RWPE1 (cell line): ENCODE measurements at regions not wholly inside any gene's neighbourhood (a gene's known extent, or its start where the extent isn't known, plus 50 kb on each side); places are given as distances from the start of the nearest gene placed in this dataset.

ENCODE experiments used
- CTCF ChIA-PET: fragments of 350-600 bp; sonication (Branson Sonifier 250); formaldehyde crosslinking; extraction: SDS; loops from one replicate; lab custom pipeline; 2021; lab: Yijun Ruan, JAX
- POLR2A ChIA-PET: fragments of 400-600 bp; formaldehyde crosslinking; extraction: SDS; loops from one replicate; lab custom pipeline; 2020; ENCODE audit warnings: antibody characterized with exemption; ENCODE audit not compliant: low non-redundant PET; lab: Yijun Ruan, JAX
- DNase-seq: peaks from one replicate; pipeline ENCODE4 v3.0.0; 2012; ENCODE audit warnings: low spot score
- H3K27ac ChIP-seq: fragments of 450-650 bp; 2 replicates; pipeline ENCODE4 v1.5.1; 2017
- CTCF ChIP-seq: fragments of 450-650 bp; conservative IDR thresholded peaks from 2 replicates; pipeline ENCODE4 v1.5.1; 2017; ENCODE audit warnings: low read depth, mild to moderate bottlenecking

GRCh38 chr5:159702826-159703225 is 213.5 kb upstream of the ADRA1B start:
- no peak overlapping the region for H3K27ac ChIP-seq
- ChIA-PET POLR2A (no interaction called here), CTCF (no interaction called here)
- DNase-seq = no peak
- TF ChIP-seq CTCF = no peak

DNA sequence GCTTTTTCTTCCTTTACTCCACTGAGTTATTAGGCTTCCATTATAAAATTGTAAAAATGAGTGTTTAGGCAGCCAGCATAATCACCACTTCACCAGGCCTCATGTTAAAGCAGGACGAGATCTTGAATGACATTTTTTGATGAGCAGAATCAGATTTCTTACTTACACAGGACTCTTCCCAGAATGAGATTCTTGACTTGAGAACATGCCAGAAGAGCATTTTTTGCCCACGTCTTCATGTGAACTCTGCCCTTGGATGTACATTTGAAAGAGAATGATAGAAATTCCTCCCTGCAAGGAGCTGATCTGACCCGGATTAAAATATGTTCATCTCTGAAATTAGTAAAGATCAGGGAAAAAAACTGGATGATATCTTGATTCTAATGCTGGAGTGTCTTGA is 212.1 kb upstream of the ADRA1B start:
- no peak for DNase-seq
- POLR2A ChIA-PET = no interaction called here
- CTCF ChIA-PET = no interaction called here
- TF ChIP-seq CTCF = no peak
- H3K27ac ChIP-seq = no peak overlapping the region

DNA sequence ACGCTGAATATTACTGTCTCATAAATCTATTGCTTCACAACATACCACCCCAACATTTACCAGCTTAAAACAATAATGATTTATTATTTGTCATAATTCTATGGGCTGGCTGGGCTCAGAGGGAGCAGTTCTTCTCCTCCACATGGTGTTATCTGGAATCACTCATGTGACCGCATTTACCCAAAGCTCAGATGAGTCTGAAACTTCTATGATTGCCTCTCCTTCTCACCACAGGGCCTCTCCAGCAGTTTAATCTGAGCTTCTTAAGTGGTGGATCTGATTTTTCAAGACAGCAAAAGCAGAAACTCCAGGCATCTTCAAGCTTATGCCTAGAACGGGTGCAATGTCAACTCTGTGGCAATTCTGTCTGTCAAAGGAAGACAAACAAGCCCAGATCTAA is 210.3 kb upstream of the ADRA1B start:
- CTCF ChIA-PET = interaction anchor here (0.6 to 1.6 kb wide), 2 partner anchors 8 to 22 kb away, joined by 3 to 4 read pairs; no protein-coding TSS in a partner anchor
- POLR2A ChIA-PET = no interaction called here
- no peak for TF ChIP-seq CTCF
- DNase-seq = no peak
- no peak overlapping the region for H3K27ac ChIP-seq

- DNase-seq = no peak
- TF ChIP-seq CTCF = no peak
- CTCF ChIA-PET = interaction anchor here (0.6 kb wide), 1 partner anchor 192 kb away, joined by 11 read pairs; no protein-coding TSS in a partner anchor
- POLR2A ChIA-PET = no interaction called here
- H3K27ac ChIP-seq = no peak overlapping the region
Observed at GRCh38 chr5:159708090-159708489, 208.2 kb upstream of the ADRA1B start.

DNA sequence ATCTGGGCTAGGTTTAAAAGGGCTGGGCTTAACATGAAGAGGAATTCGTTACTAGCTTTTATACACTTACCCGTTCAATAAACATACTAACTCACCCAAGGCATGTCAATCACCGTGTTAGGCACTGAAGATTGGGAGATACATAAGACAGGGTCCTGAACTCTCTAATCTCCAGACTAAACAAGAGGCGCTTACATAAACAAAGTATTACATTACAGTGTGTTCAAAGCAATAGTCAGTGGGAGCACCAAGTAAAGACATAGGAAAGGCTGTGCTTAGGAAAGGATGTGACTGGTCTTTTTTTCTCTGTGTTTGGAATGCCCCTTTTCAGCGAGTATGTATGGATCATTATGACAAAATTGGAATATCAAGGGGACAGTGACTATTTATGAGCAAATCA is 203.6 kb upstream of the ADRA1B start:
- no peak overlapping the region for H3K27ac ChIP-seq
- ChIA-PET POLR2A (no interaction called here), CTCF (no interaction called here)
- no peak for TF ChIP-seq CTCF
- no peak for DNase-seq

- CTCF ChIA-PET = no interaction called here
- no peak for DNase-seq
- TF ChIP-seq CTCF = no peak
- POLR2A ChIA-PET = no interaction called here
- no peak overlapping the region for H3K27ac ChIP-seq
Observed at GRCh38 chr5:159713254-159713653, 203.0 kb upstream of the ADRA1B start.

- no peak for DNase-seq
- CTCF ChIA-PET = no interaction called here
- no peak for TF ChIP-seq CTCF
- no peak overlapping the region for H3K27ac ChIP-seq
- POLR2A ChIA-PET = no interaction called here
Observed at GRCh38 chr5:159713773-159714172, 202.5 kb upstream of the ADRA1B start.
